Adrenal gland (tissue), 5 donors: ENCODE measurements at regions not wholly inside any gene's neighbourhood (a gene's known extent, or its start where the extent isn't known, plus 50 kb on each side); places are given as distances from the start of the nearest gene placed in this dataset.

Source experiments
- CTCF ChIP-seq, 6 experiments: fragments of 450-650 bp in 4 of 6; fragments of 200-600 bp in 2 of 6; sonication (generic) in 1 of 6; IDR thresholded peaks; 1 replicate in 5 of 6; 2 replicates in 1 of 6; pipeline versions ENCODE4 v1.5.1 to v1.8.0; 2016 to 2021; ENCODE audit warnings: antibody characterized with exemption in 6 of 6, mild to moderate bottlenecking in 2 of 6, moderate library complexity in 1 of 6
- POLR2A ChIP-seq, 2 donors: fragments of 450-650 bp; IDR thresholded peaks; one replicate each; pipeline ENCODE4 v1.6.1; 2017; ENCODE audit warnings: antibody characterized with exemption in 2 of 2, mild to moderate bottlenecking in 2 of 2, moderate library complexity in 1 of 2
- donor health status: DM: no; HTN: no; CAD: no.

- TF ChIP-seq CTCF (IDR thresholded peaks at IDR 0.05) (no peak), POLR2A (IDR thresholded peaks at IDR 0.05) (no peak)
These were observed 188.1 kb upstream of the SPRED2 start for GRCh38 chr2:65620524-65620923.
